HT-29 (cell line): ENCODE measurements at regions not wholly inside any gene's neighbourhood (a gene's known extent, or its start where the extent isn't known, plus 50 kb on each side); places are given as distances from the start of the nearest gene placed in this dataset.
A peak's percentile ranks its signal among the peaks of the same experiment; 100 is the strongest.
"Not testable (repeated sequence)": the region's sequence is repeated elsewhere in the genome, so short reads cannot be mapped to it uniquely, and the experiment has no call there.

Source experiments
- DNase-seq: peaks from one replicate; pipeline ENCODE4 v3.0.0-alpha.2; 2015; ENCODE audit warnings: low spot score

DNA sequence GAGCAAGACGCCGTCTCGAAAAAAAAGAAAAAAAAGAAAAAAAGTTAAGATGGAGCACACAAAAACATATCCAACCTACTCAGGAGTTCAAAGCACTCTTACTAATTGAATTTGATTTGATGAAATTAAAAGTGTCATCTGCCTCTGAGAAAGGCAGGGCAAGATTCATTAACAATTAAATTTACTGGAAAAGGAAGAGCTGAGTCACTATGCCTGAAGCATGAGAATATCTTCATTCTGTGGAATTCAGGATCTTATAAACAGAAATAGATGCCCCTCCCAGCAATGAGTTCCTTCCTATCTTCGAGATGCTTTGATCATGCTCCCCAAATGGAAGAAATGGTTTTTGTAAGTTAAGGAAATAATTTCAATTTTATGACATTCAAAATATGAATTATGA, 61.0 kb upstream of the ST3GAL6 start:
- no peak for DNase-seq

DNA sequence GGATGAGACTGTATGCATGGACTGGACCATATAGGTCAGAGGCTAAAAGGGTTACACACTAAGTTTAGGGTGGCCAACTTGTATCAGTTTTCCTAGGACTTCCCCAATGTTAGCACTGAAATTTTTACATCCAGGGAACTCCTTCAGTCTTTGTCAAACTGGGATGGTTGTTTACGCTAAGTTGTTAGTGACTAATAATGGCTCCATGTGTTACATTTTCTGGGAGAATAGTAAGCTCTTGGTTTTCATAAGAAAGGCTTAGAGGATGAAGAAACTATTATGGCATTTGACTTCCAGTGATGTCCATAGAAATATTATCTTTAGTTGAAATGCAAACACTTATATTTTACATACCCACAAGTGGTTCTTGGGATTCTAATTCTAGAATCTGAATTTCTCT, 57.9 kb upstream of the ST3GAL6 start:
- no peak for DNase-seq

DNA sequence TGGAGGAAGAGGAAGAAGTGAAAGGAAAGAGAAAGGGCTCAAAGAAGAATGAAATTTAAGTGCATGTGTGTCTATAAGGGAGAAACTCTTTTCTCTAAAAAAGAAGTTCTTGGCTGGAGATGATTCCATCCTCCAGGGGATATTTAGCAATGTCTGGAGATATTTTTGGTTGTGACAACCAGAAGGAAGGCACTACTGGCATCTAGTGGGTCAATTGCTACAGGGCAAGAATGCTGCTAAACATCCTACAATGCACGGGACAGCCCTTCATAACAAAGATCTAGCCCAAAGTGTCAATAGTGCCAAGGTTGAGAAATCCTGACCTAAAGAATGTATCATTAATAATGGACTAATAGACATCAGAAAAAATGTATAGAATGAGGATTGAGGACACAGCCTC, 57.4 kb upstream of the ST3GAL6 start:
- DNase-seq = peak; percentile 48

DNA sequence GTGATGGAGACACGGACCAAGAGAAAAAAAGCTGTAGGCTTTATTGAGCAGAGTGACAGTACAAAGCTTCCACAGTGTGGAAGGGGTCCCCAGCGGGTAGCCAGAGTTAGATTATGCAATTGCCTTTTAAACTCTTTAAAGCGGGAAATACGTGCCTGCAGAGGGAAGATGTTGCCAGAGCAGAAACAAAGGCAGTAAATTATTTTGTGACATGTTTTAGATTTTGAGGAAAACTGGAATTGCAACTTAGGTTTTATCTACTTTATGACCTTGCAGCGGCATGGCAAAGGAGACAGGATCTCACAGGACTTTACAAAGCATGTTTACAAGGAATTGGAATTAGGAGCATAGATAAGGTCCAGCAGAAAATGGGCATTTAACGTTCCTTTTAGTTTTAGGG, 54.5 kb upstream of the ST3GAL6 start:
- not testable (repeated sequence) for DNase-seq

DNA sequence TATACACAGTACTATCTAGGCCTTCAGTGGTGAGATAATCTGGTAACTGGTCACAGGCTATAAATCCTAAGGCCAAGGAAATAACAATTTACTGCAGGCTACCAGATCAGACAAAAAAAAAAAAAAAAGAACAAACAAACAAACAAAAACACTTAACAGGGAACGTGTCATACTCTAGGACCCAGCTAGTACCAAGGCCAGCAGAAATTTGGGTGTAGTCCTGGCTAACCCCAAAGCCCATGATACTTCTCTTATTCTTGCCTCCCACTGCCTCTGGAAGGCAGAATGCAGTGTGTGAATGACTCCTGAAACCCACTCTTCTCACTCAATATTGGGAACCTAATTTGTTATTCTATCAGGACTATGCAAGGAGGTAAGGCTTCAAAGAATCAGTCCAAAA, 53.7 kb upstream of the ST3GAL6 start:
- no peak for DNase-seq

DNA sequence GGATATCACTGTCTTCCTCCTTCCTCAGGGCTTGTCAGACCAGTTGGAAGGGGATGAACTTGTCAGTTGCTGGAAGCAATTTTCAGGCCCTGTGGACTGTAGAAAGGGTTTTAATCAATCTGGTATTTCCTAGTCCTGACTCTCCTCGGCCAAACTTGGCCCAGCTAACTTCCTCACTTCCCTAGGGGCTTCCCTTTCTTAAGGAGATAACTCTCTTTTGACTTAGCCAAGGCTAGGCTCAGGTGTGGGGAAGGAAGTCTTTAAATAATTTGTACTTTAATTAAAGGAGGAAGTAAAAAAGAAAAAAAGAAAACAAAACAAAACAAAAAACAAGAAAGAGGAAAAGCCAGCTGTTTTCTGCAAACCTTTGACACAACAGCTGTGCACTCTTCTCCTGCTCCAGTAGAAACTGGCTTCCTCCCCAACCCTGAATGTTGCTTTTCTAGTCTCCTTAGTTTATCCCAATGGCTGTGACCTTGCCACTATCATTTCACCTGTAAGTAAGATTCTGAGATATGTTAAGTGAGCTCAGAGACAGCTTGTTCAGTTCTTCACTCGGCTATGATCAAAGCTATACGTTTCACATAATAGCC, 53.0 kb upstream of the ST3GAL6 start:
- no peak for DNase-seq

DNA sequence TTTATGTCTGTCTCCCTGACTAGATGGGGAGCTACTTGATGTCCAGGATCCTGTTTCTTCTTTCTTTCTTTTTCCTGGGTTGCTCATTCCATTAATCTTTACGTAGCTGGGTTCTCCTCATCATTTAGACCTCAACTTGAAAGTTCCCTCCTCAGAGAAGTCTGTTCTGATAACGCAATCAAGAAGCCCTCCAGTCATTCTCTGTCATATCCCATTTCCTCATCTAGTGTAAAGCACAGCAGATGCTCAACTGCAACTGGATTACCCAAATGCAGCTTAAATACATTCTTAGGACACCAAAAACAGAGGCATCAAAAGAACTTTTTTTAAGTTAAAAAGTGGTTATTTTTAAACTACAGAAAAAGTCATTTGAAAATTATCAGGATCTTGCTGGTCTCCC, 51.7 kb upstream of the ST3GAL6 start:
- DNase-seq = no peak

DNA sequence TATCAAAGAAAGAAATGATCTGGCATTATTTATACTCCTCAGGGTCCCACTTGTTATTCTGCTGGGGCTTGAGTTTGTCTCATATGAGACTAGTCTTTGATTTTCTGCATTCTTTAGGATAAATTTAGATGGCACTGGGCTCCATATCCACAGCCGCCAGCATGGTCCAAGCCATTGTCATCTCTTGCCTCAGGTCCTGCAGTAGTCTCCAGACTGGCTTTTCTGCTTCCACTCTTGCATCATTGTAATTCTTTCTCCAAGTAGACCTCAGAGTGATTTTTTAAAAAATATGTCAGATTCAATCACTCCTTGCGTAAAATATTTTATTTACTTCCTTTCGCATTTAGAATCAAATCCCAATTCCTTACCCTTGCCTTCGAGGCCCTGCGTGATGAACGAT, 50.4 kb upstream of the ST3GAL6 start:
- no peak for DNase-seq

DNA sequence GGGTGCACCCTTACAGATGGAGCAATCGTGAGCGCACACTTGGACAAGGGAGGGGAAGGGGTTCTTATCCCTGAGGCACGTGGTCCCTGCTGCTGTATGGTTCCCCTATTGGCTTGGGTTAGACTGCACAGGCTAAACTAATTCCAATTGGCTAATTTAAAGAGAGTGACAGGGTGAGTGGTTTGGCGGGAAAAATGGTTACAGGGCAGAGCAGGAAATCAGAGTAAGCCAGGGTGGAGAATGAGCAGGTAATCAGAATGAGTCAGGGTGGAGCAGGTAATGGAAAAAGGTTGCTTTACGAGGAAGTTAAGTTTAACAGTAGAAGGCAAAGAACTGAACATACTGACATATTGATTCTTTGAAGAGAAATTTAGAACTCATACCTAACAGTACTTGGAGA, 49.8 kb upstream of the ST3GAL6 start:
- DNase-seq = not testable (repeated sequence)
